GM21423 (cell line): ENCODE measurements at regions not wholly inside any gene's neighbourhood (a gene's known extent, or its start where the extent isn't known, plus 50 kb on each side); places are given as distances from the start of the nearest gene placed in this dataset.

Source experiments
- ATAC-seq: cut with Tn5 transposase; IDR thresholded peaks from one replicate; pipeline ENCODE4 v1.9.1; 2021; ENCODE audit warnings: mild to moderate bottlenecking, moderate library complexity; ENCODE audit not compliant: unreplicated experiment

DNA sequence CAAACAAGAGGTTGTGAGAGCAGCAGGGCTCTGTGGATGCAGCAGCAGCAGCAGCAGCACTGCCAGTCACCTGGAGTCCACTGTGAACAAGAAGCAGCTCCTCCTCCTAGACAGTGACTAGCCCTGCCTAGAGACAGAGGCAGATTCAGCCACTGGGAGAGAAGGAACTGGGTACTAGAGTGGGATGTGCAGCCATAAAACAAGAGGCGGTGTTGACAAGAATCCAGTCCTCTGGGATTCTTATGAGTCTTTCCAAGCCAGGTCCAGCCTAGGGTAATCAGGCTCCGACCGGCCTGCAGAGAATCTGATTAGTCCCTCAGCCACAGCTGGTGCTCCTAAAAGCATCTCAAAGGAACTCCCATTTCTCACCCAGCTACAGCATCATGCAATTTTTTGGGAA, 83.9 kb upstream of the USP47 start:
- no peak for ATAC-seq

GRCh38 chr11:11756718-11757117, 85.1 kb upstream of the USP47 start:
- ATAC-seq: no peak

DNA sequence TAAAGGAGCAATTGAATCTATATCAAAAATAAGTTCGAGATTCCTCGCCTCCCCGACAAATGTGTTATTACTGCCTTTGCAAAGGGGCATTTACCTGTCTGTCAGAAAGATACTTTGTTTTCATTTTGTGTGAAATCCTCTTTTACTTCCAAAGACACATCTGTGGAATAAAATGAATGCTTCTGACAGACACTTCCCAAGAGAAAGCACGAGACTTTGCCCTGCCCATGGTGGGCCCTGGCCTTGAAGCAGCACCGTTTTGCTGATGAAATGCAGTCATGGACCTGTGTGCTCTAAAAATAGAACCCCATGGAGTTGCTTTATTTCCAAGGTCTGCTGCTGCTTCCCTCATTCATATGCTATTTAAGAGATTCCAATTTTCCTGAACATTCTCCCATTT, 85.9 kb upstream of the USP47 start:
- no peak for ATAC-seq

- no peak for ATAC-seq
Observed at GRCh38 chr11:11752679-11753078, 89.1 kb upstream of the USP47 start.

- ATAC-seq: no peak
Observed at GRCh38 chr11:11750017-11750878, 91.5 kb upstream of the USP47 start.

DNA sequence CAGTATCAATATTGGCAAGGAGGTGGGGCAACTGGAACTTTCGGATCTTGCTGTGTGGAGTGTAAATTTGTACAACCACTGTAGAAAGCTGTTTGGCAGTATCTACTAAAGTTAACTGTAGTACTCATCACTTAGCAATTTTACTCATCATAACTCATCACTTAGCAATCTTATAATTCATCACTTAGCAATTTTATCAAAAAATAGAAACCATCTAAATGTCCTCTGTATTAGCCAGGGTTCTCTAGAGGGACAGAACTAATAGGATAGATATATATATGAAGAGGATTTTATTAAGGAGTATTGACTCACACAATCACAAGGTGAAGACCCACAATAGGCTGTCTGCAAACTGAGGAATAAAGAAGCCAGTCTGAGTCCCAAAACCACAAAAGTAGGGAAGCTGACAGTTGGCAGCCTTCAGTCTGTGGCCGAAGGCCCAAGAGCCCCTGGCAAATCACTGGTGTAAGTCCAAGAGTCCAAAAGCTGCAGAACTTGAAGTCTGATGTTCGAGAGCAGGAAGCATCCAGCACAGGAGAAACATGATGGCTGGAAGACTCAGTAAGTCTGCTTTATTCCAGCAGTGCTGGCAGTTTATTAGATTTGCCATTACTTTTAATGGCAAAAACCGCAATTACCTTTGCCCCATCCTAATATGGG, 92.9 kb upstream of the USP47 start:
- no peak for ATAC-seq

- no peak for ATAC-seq
Observed at GRCh38 chr11:11747570-11747969, 94.2 kb upstream of the USP47 start.

- no peak for ATAC-seq
Observed at GRCh38 chr11:11746449-11746848, 95.3 kb upstream of the USP47 start.

DNA sequence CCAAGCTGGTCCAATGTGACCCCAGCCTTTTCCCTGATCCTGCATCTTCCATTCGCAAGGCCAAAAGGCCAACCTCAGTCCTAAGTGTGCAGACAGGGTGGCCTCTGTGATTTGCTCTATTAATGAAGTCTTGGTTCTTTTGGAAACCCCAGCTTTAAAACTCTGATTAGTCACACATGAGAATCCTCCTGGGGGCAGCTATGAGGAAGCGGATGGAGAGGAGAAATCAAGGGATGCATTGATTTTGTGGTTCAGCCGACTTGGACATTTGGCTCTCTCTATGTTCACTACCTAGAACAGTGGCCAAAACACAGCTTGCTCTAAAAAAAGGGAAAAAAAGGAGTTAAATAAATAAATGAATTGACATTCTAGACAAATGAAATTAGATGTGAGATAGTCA, 98.6 kb upstream of the USP47 start:
- ATAC-seq: no peak

- no peak for ATAC-seq
Observed at GRCh38 chr11:11742486-11742885, 99.3 kb upstream of the USP47 start.

- no peak for ATAC-seq
Observed at GRCh38 chr11:11740836-11741235, 100.9 kb upstream of the USP47 start.

- no peak for ATAC-seq
Observed at GRCh38 chr11:11740073-11740702, 101.6 kb upstream of the USP47 start.

DNA sequence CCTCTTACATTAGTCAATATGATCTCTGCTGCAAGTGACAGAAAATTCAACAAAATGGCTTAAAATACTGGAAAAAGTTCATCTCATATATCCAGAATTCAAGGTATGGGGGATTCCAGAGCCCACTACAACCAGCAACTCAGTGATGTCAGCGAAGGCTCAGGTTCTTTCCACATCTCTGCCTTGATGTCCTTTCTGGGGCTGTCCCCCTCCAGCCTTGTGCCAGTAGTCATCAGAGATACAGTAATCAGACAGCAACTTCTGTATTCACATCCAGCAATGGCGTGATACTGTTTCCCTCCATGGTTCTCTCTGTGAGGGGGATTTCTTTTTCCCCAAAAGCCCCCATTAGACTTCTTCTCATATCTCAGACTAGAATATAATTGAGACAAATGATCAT, 103.4 kb upstream of the USP47 start:
- no peak for ATAC-seq

- no peak for ATAC-seq
Observed at GRCh38 chr11:11735586-11735985, 106.2 kb upstream of the USP47 start.

GRCh38 chr11:11733246-11733747, 108.5 kb upstream of the USP47 start:
- no peak for ATAC-seq

DNA sequence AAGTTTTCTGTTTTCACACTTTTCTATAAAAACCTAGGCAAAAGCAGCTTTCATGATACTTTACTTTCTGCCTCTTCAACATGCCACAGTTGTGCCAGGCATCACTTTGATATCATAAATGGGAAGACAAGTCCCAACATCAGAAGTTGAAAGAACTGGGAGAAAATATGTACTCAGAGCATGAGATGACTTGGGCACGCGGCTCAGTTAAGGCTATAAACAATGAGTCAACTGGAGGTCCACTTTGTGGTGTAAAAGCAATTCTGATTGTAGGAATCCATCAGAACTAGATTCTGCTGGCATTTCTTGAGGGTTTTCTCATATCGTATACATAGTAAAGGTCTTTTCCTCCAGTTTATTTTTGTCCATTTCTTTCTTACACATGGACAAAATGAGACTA, 109.7 kb upstream of the USP47 start:
- ATAC-seq: no peak

- no peak for ATAC-seq
Observed at GRCh38 chr11:11731311-11732083, 109.7 kb upstream of the GALNT18 start.

DNA sequence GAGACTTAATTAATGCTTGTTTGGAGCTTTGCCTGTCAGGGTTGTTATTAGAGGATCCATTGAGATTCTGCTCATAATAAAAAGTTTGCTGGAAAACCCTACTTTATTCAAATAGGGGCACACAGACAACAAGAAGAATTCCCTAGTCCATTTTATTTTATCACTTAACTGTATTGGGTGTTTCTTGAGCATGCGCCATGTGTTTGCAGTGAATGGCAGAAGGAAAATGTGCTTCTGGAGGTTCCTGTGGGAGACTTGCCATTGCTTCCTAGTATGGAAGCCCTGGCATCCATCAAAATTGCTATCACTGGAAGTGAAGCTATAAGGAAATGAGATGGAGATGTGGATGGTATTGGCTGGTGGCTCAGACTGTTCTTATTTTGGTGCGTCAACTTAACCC, 106.6 kb upstream of the GALNT18 start:
- ATAC-seq: no peak

- ATAC-seq: no peak
Observed at GRCh38 chr11:11725438-11725837, 103.6 kb upstream of the GALNT18 start.

DNA sequence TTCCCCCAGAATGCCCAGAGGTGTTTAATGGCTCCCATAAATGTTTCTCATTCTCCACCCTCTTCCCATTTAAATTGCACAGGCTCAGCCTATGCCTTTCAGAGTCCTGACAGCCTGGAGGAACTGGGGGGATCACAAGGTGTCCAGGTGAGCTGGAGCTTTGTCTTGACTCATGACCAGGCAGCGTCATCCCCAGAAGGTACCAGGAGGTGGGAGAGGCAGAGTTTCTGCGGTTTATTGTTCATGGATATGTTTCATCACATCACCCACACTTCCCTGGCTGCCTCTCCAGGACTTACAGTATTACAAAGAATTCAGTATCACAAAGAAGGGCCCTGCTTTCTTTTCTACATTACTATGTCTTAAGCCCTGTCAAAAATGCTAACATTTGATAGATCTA, 103.2 kb upstream of the GALNT18 start:
- ATAC-seq: no peak

- no peak for ATAC-seq
Observed at GRCh38 chr11:11722861-11723260, 101.1 kb upstream of the GALNT18 start.
